ENCODE measurements at regions not wholly inside any gene's neighbourhood (a gene's known extent, or its start where the extent isn't known, plus 50 kb on each side); places are given as distances from the start of the nearest gene placed in this dataset.

- TF ChIP-seq POLR2AphosphoS5 (IDR thresholded peaks at IDR 0.05; ENCODE audit: low read depth, low read length) (no peak), CREB1 (IDR thresholded peaks at IDR 0.05) (no peak), GABPA (IDR thresholded peaks at IDR 0.05; ENCODE audit: borderline replicate concordance, insufficient read depth, low read length) (no peak), CHD7 (IDR thresholded peaks at IDR 0.05; ENCODE audit: insufficient replicate concordance, low read length) (no peak), RAD21 (IDR thresholded peaks at IDR 0.05 in 1 of 2, conservative IDR thresholded peaks at IDR 0.05 in 1 of 2; ENCODE audit: low read depth in 2 of 2, low read length in 2 of 2) (no peak), JUN (IDR thresholded peaks at IDR 0.05; ENCODE audit: low read depth, low read length) (no peak), SP1 (IDR thresholded peaks at IDR 0.05; ENCODE audit: low read depth, low read length) (no peak), CTCF (IDR thresholded peaks at IDR 0.05; ENCODE audit: control extremely low read depth in 1 of 3, insufficient read depth in 1 of 3, low read depth in 1 of 3, low read length in 3 of 3) (no peak), CEBPB (IDR thresholded peaks at IDR 0.05; ENCODE audit: low read depth, low read length) (no peak), POLR2A (IDR thresholded peaks at IDR 0.05; ENCODE audit: control extremely low read depth in 1 of 2, low read depth in 2 of 2, low read length in 2 of 2) (no peak), ATF2 (IDR thresholded peaks at IDR 0.05; ENCODE audit: low read length) (no peak), YY1 (IDR thresholded peaks at IDR 0.05; ENCODE audit: low read depth, low read length) (no peak), HDAC6 (IDR thresholded peaks at IDR 0.05; ENCODE audit: low read depth, low read length) (no peak), ATF3 (IDR thresholded peaks at IDR 0.05; ENCODE audit: insufficient read depth, low read depth, low read length) (no peak)
Measured at GRCh38 chr13:43988302-43988701, 108.6 kb downstream of the LACC1 start.
